ENCODE measurements at regions not wholly inside any gene's neighbourhood (a gene's known extent, or its start where the extent isn't known, plus 50 kb on each side); places are given as distances from the start of the nearest gene placed in this dataset.

GRCh38 chr14:83559721-83560120 is 1970.2 kb upstream of the FLRT2 start:
- Histone ChIP-seq H3K9me3 (peaks cover 3% of the 10 kb centered on the region; the same call in 1 of the 3 replicates), H3K4me3 (no peak overlapping the region), H3K27ac (no peak overlapping the region), H3K4me2 (no peak overlapping the region), H3K4me1 (no peaks in the 10 kb centered on the region)
- TF ChIP-seq HDAC2 (IDR thresholded peaks at IDR 0.05) (no peak), USF2 (IDR thresholded peaks at IDR 0.05) (no peak), NFE2L2 (conservative IDR thresholded peaks at IDR 0.05; ENCODE audit: low read length) (no peak), NPAS2 (CRISPR knock-in tag; IDR thresholded peaks at IDR 0.05; ENCODE audit: borderline replicate concordance) (no peak), CTCF (IDR thresholded peaks at IDR 0.05) (no peak), SMC3 (IDR thresholded peaks at IDR 0.05) (no peak), RNF2 (IDR thresholded peaks at IDR 0.05; ENCODE audit: borderline replicate concordance, low read depth) (no peak), MAFK (IDR thresholded peaks at IDR 0.05; ENCODE audit: partially characterized antibody) (no peak), HOXB5 (CRISPR knock-in tag; IDR thresholded peaks at IDR 0.05) (no peak), ESRRA (IDR thresholded peaks at IDR 0.05; ENCODE audit: borderline replicate concordance, low read length) (no peak), MAX (IDR thresholded peaks at IDR 0.05) (no peak), ZSCAN20 (CRISPR knock-in tag; IDR thresholded peaks at IDR 0.05) (no peak), JUNB (IDR thresholded peaks at IDR 0.05) (no peak), CBX8 (IDR thresholded peaks at IDR 0.05) (no peak), CHD2 (IDR thresholded peaks at IDR 0.05; ENCODE audit: low read length, partially characterized antibody) (no peak)
- FAIRE-seq (no peak), DNase-seq (ENCODE audit: low read depth in 1 of 2, low spot score in 1 of 2) (no peak), ATAC-seq (no peak)
- CTCF ChIA-PET, result no interaction called here
- POLR2A ChIA-PET, result no interaction called here

- CTCF ChIA-PET, result no interaction called here
- Histone ChIP-seq H3K4me1 (no peaks in the 10 kb centered on the region), H3K4me3 (no peak overlapping the region), H3K4me2 (no peak overlapping the region), H3K9me3 (peaks cover 3% of the 10 kb centered on the region; the same call in 1 of the 3 replicates), H3K27ac (no peak overlapping the region)
- WGBS (ENCODE audit: missing lambda C conversion rate), result 70% methylated on average over 4 of the region's 7 CpGs
- ATAC-seq (no peak), DNase-seq (ENCODE audit: low read depth in 1 of 2, low spot score in 1 of 2) (no peak), FAIRE-seq (no peak)
- POLR2A ChIA-PET, result no interaction called here
- TF ChIP-seq TFCP2L1 (CRISPR knock-in tag; IDR thresholded peaks at IDR 0.05) (no peak), ELK1 (IDR thresholded peaks at IDR 0.05; ENCODE audit: low read depth, low read length) (no peak), USF2 (IDR thresholded peaks at IDR 0.05) (no peak), POLR2A (IDR thresholded peaks at IDR 0.05; ENCODE audit: low read length) (no peak), TP53 (CRISPR knock-in tag; IDR thresholded peaks at IDR 0.05) (no peak), HOXA7 (CRISPR knock-in tag; IDR thresholded peaks at IDR 0.05) (no peak), HEYL (CRISPR knock-in tag; IDR thresholded peaks at IDR 0.05) (no peak), EP300 (IDR thresholded peaks at IDR 0.05) (no peak), NR3C1 (IDR thresholded peaks at IDR 0.05) (no peak), JUNB (IDR thresholded peaks at IDR 0.05) (no peak), RNF2 (IDR thresholded peaks at IDR 0.05; ENCODE audit: borderline replicate concordance, low read depth) (no peak), POLR2AphosphoS2 (conservative IDR thresholded peaks at IDR 0.05; ENCODE audit: low read length) (no peak), SREBF2 (IDR thresholded peaks at IDR 0.05) (no peak)
Measured at GRCh38 chr14:83561261-83561660, 1968.7 kb upstream of the FLRT2 start.
